Right lobe of liver (tissue), 4 donors: ENCODE measurements at regions not wholly inside any gene's neighbourhood (a gene's known extent, or its start where the extent isn't known, plus 50 kb on each side); places are given as distances from the start of the nearest gene placed in this dataset.

Experiments used
- CTCF ChIP-seq, 4 donors: fragments of 200-600 bp in 3 of 4; fragments of 450-650 bp in 1 of 4; IDR thresholded peaks; one replicate each; pipeline versions ENCODE4 v1.5.1 to v1.8.0; 2016 to 2022; ENCODE audit warnings: antibody characterized with exemption in 4 of 4, mild to moderate bottlenecking in 2 of 4
- POLR2A ChIP-seq: fragments of 450-650 bp; IDR thresholded peaks from one replicate; pipeline ENCODE4 v1.6.1; 2017; ENCODE audit warnings: antibody characterized with exemption, mild to moderate bottlenecking
- donor health status: DM: no; HTN: no; CAD: no.
- donor health status: DM: no; HTN: no; CAD: no.
- donor health status: DM: no; HTN: yes; CAD: no.

GRCh38 chr4:110271986-110272385 is 73.6 kb upstream of the ELOVL6 start:
- TF ChIP-seq CTCF (IDR thresholded peaks at IDR 0.05): no peak
- no peak for TF ChIP-seq POLR2A
